Spleen (tissue), 7 donors: ENCODE measurements at regions not wholly inside any gene's neighbourhood (a gene's known extent, or its start where the extent isn't known, plus 50 kb on each side); places are given as distances from the start of the nearest gene placed in this dataset.

Experiments used
- POLR2AphosphoS5 ChIP-seq, 3 donors: sonication (generic); formaldehyde crosslinking; IDR thresholded peaks; one replicate each; pipeline ENCODE4 v1.5.1; 2017; ENCODE audit warnings: antibody characterized with exemption in 3 of 3
- TF ChIP-seq, protein P1 (sequence below), 11 experiments: fragments of 200-600 bp in 7 of 11; fragments of 450-650 bp in 4 of 11; sonication (generic) in 4 of 11; IDR thresholded peaks in 8 of 11; conservative IDR thresholded peaks in 3 of 11; 1 replicate in 7 of 11; 2 replicates in 4 of 11; pipeline versions ENCODE4 v1.4.0 to v1.8.0; 2016 to 2021; ENCODE audit warnings: antibody characterized with exemption in 11 of 11, inconsistent platforms in 4 of 11, mild to moderate bottlenecking in 1 of 11
- donor health status: DM: no; HTN: no; CAD: no; lungs with moderate emphysema.
- donor health status: DM: no; HTN: no; CAD: no.
- donor health status: DM: no; HTN: no; CAD: no.

DNA sequence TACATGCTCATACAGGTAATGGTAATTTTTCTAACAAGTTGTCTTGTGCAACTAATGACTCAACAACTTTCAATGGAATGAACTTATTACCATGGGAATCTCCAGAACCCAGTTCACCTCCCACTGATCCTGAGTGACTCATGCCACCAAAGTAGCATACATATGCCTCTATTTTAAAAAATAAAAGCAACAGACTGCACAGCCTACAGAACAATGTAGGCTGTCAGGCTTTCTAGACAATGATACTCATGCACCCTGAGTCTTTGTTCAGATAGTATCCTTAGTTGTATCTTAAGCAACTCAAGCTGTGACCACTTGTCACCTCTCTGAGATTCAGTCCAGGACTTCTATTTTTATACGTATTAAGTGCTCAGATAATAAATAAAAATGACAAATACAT lies 531.0 kb upstream of the SETBP1 start:
- TF ChIP-seq POLR2AphosphoS5 (IDR thresholded peaks at IDR 0.05), result no peak
- TF ChIP-seq, protein P1, sequence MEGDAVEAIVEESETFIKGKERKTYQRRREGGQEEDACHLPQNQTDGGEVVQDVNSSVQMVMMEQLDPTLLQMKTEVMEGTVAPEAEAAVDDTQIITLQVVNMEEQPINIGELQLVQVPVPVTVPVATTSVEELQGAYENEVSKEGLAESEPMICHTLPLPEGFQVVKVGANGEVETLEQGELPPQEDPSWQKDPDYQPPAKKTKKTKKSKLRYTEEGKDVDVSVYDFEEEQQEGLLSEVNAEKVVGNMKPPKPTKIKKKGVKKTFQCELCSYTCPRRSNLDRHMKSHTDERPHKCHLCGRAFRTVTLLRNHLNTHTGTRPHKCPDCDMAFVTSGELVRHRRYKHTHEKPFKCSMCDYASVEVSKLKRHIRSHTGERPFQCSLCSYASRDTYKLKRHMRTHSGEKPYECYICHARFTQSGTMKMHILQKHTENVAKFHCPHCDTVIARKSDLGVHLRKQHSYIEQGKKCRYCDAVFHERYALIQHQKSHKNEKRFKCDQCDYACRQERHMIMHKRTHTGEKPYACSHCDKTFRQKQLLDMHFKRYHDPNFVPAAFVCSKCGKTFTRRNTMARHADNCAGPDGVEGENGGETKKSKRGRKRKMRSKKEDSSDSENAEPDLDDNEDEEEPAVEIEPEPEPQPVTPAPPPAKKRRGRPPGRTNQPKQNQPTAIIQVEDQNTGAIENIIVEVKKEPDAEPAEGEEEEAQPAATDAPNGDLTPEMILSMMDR (IDR thresholded peaks at IDR 0.05 in 8 of 11, conservative IDR thresholded peaks at IDR 0.05 in 3 of 11), result no peak
